Stimulated activated CD4-positive, alpha-beta T cell treated with anti-CD3 and anti-CD28 coated beads, TNF-alpha, amount 100 ng/mL, for 24 hours (primary cell): ENCODE measurements at regions not wholly inside any gene's neighbourhood (a gene's known extent, or its start where the extent isn't known, plus 50 kb on each side); places are given as distances from the start of the nearest gene placed in this dataset.
"Not testable (repeated sequence)": the region's sequence is repeated elsewhere in the genome, so short reads cannot be mapped to it uniquely, and the experiment has no call there.

Experiments used
- DNase-seq, 3 experiments: peaks; one replicate each; pipeline ENCODE4 v3.0.0-alpha.2; 2020; ENCODE audit warnings: low read depth in 3 of 3

- DNase-seq, result no peak
Observed at GRCh38 chrY:18951019-18951418, 177.5 kb upstream of the HSFY2 start.

- DNase-seq, result no peak
Observed at GRCh38 chrY:18936831-18937230, 163.3 kb upstream of the HSFY2 start.

- DNase-seq, result no peak
Observed at GRCh38 chrY:18919256-18919655, 145.7 kb upstream of the HSFY2 start.

GRCh38 chrY:18912846-18913245 lies 139.3 kb upstream of the HSFY2 start:
- DNase-seq, result no peak

- DNase-seq, result no peak
Observed at GRCh38 chrY:18909846-18910245, 136.3 kb upstream of the HSFY2 start.

- not testable (repeated sequence) for DNase-seq
Observed at GRCh38 chrY:18906198-18906597, 132.7 kb upstream of the HSFY2 start.

- DNase-seq, result no peak
Observed at GRCh38 chrY:18904296-18904695, 130.8 kb upstream of the HSFY2 start.

GRCh38 chrY:18891994-18892393 lies 118.5 kb upstream of the HSFY2 start:
- no peak for DNase-seq

- DNase-seq, result no peak
Observed at GRCh38 chrY:18889548-18889947, 116.0 kb upstream of the HSFY2 start.

- no peak for DNase-seq
Observed at GRCh38 chrY:18884748-18885147, 111.2 kb upstream of the HSFY2 start.

- not testable (repeated sequence) for DNase-seq
Observed at GRCh38 chrY:18869145-18869544, 95.6 kb upstream of the HSFY2 start.

- not testable (repeated sequence) for DNase-seq
Observed at GRCh38 chrY:18866887-18867551, 93.5 kb upstream of the HSFY2 start.

- not testable (repeated sequence) for DNase-seq
Observed at GRCh38 chrY:18860856-18861255, 87.3 kb upstream of the HSFY2 start.

GRCh38 chrY:18858484-18859191 lies 85.1 kb upstream of the HSFY2 start:
- DNase-seq, result not testable (repeated sequence)

- not testable (repeated sequence) for DNase-seq
Observed at GRCh38 chrY:18855184-18855583, 81.6 kb upstream of the HSFY2 start.

GRCh38 chrY:18853323-18853722 lies 79.8 kb upstream of the HSFY2 start:
- DNase-seq, result not testable (repeated sequence)

- DNase-seq, result not testable (repeated sequence)
Observed at GRCh38 chrY:18836643-18837042, 63.1 kb upstream of the HSFY2 start.
